Gastroesophageal sphincter (tissue), 3 donors: ENCODE measurements at regions not wholly inside any gene's neighbourhood (a gene's known extent, or its start where the extent isn't known, plus 50 kb on each side); places are given as distances from the start of the nearest gene placed in this dataset.

Source experiments
- CTCF ChIP-seq, 4 experiments: fragments of 200-600 bp in 2 of 4; fragments of 450-650 bp in 2 of 4; sonication (generic) in 1 of 4; IDR thresholded peaks; one replicate each; pipeline ENCODE4 v1.5.1; 2017 to 2019; ENCODE audit warnings: antibody characterized with exemption in 4 of 4, mild to moderate bottlenecking in 2 of 4, moderate library complexity in 2 of 4
- POLR2A ChIP-seq, 2 donors: fragments of 450-650 bp; IDR thresholded peaks; one replicate each; pipeline ENCODE4 v1.6.1; 2017; ENCODE audit warnings: antibody characterized with exemption in 2 of 2, mild to moderate bottlenecking in 2 of 2, moderate library complexity in 1 of 2

DNA sequence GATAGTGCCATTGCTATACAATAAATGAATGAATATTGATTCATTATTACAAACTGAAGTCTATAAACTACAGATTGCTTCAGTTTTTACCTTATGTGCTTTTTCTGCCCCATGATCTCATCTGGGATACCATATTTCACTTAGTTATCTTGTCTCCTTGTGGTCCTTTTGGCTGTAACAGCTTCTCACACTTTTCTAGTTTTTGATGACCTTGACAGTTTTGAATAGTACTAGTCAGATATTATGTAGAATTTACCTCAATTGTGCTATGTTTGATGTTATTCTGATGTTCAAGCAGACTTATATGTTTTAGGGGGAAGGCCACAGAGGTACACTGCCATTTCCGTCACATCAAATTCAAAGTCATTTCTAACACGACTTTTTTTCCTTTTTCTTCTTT lies 2364.3 kb upstream of the ACO1 start:
- no peak for TF ChIP-seq CTCF (IDR thresholded peaks at IDR 0.05)
- TF ChIP-seq POLR2A (IDR thresholded peaks at IDR 0.05): no peak
